Rectal smooth muscle tissue (tissue), 1 donor: ENCODE measurements at regions not wholly inside any gene's neighbourhood (a gene's known extent, or its start where the extent isn't known, plus 50 kb on each side); places are given as distances from the start of the nearest gene placed in this dataset.
"Not testable (repeated sequence)": the region's sequence is repeated elsewhere in the genome, so short reads cannot be mapped to it uniquely, and the experiment has no call there.

Source experiments
- H3K27ac ChIP-seq: one replicate; pipeline ENCODE4 v1.7.0; 2013; ENCODE audit warnings: low read depth, low read length, inconsistent platforms
- H3K27me3 ChIP-seq: one replicate; pipeline ENCODE4 v1.7.0; 2013; ENCODE audit warnings: low read length; ENCODE audit not compliant: control insufficient read depth, insufficient read depth
- H3K36me3 ChIP-seq: one replicate; pipeline ENCODE4 v1.7.0; 2013; ENCODE audit warnings: low read length; ENCODE audit not compliant: control insufficient read depth, insufficient read depth
- H3K4me1 ChIP-seq: one replicate; pipeline ENCODE4 v1.7.0; 2013; ENCODE audit warnings: low read length; ENCODE audit not compliant: control insufficient read depth, insufficient read depth
- H3K4me3 ChIP-seq: one replicate; pipeline ENCODE4 v1.7.0; 2013; ENCODE audit warnings: low read length
- H3K9ac ChIP-seq: one replicate; pipeline ENCODE4 v1.7.0; 2013; ENCODE audit warnings: low read length

DNA sequence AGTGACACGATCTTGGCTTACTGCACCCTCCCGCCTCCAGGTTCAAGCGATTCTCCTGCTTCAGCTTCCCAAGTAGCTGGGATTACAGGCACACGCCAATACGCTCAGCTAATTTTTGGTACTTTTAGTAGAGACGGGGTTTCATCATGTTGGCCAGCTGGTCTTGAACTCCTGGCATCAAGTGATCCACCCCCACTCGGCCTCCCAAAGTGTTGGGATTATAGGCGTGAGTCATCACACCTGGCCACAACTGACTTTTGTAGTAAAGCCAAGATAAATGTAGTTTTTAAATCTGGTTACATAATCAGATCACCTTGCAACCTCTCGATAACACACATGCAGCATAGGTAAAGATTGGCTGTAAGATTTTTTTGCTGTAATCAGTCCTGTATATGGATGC, 657.5 kb upstream of the DPPA4 start:
- no peak overlapping the region for H3K27ac ChIP-seq

DNA sequence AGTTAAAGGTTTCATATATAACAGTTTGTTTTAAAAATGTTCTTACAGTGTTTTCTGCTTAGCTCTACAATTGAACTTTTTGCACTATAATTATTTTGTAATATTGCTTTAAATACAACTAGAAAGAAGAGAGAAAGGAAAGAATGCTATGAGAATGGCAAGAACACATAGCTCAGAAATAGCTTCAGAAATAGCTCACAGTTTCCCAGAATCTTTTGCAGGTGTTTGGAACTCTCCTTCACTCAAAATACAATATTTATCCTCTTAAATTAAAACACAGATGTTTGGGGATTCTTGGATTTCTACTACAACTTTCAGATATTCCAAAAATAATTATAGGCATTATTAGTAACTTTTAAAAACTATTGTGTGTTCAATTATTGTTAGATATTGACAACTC, 658.0 kb upstream of the DPPA4 start:
- Histone ChIP-seq H3K36me3 (no peaks in the 10 kb centered on the region), H3K27ac (no peak overlapping the region), H3K4me1 (no peaks in the 10 kb centered on the region), H3K9ac (no peak overlapping the region), H3K4me3 (no peak overlapping the region), H3K27me3 (no peaks in the 10 kb centered on the region)

More for the DNA sequence above, 657.5 kb upstream of the DPPA4 start:
- H3K4me1 ChIP-seq: no peaks in the 10 kb centered on the region
- H3K36me3 ChIP-seq: no peaks in the 10 kb centered on the region
- no peaks in the 10 kb centered on the region for H3K27me3 ChIP-seq
- H3K9ac ChIP-seq: no peak overlapping the region
- H3K4me3 ChIP-seq: no peak overlapping the region

DNA sequence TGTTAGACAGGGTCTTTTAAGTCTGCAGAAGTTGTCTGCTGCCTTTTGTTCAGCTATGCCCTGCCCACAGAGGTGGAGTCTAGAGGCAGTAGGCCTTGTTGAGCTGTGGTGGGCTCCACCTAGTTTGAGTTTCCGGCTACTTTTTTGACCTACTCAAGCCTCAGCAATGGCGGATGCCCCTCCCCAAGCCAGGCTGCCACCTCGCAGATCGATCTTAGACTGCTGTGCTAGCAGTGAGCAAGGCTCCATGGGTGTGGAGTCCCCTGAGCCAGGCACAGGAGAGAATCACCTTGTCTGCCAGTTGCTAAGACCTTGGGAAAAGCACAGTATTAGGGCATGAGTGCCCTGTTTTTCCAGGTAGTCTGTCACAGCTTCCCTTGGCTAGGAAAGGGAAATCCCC, 664.6 kb upstream of the DPPA4 start:
- H3K4me3 ChIP-seq, H3K27me3 ChIP-seq, H3K4me1 ChIP-seq, H3K27ac ChIP-seq, H3K9ac ChIP-seq, H3K36me3 ChIP-seq: not testable (repeated sequence)

DNA sequence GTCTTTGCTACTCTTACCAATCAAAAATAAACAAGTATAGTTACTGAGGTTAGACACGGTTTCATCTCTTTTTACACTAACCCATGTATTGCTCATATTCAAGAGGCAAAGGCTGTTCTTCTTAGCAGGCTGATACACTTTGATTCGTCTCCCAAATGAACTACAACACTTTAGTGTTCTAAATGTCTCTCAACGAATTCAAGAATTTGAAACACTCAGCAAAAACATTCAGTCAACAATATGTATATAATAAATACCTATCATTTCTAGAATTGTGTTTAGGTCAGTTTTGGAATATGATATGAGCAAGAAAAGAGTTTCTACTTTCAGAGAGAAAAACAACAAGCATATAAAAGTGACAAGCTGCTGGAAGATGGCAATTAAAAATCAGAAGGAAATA, 669.6 kb upstream of the DPPA4 start:
- Histone ChIP-seq H3K9ac (no peak overlapping the region), H3K36me3 (no peaks in the 10 kb centered on the region), H3K4me3 (no peak overlapping the region), H3K4me1 (no peaks in the 10 kb centered on the region), H3K27ac (no peak overlapping the region), H3K27me3 (no peaks in the 10 kb centered on the region)

DNA sequence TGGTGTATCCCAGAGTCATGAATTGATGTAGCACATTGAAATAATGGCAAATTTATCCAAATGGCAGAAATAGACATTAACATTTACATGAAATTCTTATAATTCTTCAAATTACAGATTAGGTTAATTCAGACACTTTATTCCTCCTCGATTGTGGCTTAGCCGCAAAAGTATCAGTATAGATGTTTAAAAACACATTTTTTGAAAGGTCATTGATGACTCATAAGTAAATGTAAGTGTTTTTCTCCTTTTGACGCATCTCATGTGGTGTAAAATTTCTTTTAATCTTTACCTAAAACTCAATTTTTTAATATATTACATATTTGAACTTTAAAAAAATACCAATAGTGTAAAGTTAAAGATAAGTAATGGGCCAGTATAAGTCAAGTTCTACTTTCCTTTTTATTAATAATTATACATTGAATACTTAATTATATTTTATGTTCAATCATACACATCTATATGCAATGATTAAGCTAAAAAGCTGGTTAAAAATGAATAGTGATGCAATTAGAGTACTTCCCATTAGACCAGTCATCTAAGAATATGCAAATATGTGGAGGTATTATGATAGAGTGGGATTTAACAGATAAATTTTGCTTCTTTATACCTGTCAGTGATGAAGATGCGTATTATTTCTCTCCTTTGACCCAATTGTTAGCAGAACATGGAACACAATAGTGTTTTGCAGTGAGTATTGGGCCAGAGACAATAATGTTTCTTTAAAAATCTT, 678.1 kb upstream of the DPPA4 start:
- Histone ChIP-seq H3K4me3 (no peak overlapping the region), H3K36me3 (no peaks in the 10 kb centered on the region), H3K4me1 (no peaks in the 10 kb centered on the region), H3K27ac (no peak overlapping the region), H3K9ac (no peak overlapping the region), H3K27me3 (no peaks in the 10 kb centered on the region)

DNA sequence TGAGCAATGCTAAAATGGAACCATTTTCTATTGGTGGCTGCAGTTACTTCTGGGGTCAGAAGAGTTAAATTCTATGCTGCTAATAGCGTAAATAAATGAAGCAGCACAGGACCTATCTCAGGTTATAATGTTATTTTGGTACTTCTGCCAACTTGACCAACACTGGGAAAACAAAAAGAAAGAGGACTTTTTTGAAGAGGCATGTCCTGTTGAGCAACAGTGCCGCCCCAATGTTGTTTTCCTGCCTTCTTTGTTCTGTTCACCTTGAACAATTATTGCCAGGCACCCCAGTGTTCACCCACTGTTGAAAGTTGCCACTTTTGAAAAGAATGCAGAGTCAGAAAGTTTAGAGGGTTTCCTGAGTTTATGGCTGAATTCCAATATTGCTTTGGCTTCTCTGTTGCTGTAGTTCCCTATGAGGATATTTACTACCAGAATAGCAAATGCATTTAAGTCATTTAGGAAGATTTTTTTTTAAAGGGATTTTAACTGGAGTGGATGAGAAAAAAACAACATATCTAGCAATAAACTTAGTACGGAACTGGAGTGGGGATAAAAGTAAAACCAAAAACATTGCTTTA, 679.0 kb upstream of the DPPA4 start:
- H3K4me1 ChIP-seq: no peaks in the 10 kb centered on the region
- H3K27me3 ChIP-seq: no peaks in the 10 kb centered on the region
- no peaks in the 10 kb centered on the region for H3K36me3 ChIP-seq
- no peak overlapping the region for H3K27ac ChIP-seq
- no peak overlapping the region for H3K4me3 ChIP-seq
- no peak overlapping the region for H3K9ac ChIP-seq

DNA sequence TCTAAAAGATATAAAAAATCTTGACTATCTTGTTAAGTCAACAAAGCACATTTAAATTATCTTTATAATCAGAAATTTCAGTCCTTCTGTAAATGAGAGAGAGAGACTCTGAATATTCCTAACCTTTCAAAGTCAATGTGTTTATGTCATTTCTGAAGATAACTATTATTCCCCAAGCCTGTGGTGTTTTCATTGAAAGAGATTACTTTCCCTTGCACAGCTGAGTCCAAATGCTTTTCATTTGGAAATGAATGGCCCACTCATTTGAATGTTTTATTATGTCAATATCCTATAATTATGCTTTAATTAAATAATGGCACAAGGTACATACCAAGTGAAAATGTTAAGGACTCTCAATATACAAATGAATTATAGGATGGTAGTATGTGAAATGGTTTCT, 680.0 kb upstream of the DPPA4 start:
- Histone ChIP-seq H3K36me3 (no peaks in the 10 kb centered on the region), H3K4me3 (no peak overlapping the region), H3K9ac (no peak overlapping the region), H3K27me3 (no peaks in the 10 kb centered on the region), H3K27ac (no peak overlapping the region), H3K4me1 (no peaks in the 10 kb centered on the region)

DNA sequence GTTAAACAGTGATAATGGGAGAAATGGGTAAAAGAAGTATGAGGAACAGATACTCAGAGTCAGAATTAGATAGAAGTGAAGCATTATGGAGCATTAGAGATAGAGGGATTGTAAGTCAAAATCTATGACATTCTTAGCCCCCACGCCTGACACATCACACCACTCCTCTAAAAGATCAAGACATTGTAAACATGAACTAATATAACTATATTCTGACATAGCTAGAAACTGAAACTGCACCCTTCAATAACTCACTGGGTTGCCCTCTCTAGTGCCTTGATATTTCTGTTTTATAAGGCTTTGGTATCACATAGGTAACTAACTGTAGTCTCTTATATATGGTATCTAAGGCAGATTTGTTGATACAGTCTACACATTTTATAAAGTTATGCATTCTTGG, 684.3 kb upstream of the DPPA4 start:
- Histone ChIP-seq H3K27me3 (no peaks in the 10 kb centered on the region), H3K36me3 (no peaks in the 10 kb centered on the region), H3K27ac (no peak overlapping the region), H3K4me3 (no peak overlapping the region), H3K9ac (no peak overlapping the region), H3K4me1 (no peaks in the 10 kb centered on the region)

DNA sequence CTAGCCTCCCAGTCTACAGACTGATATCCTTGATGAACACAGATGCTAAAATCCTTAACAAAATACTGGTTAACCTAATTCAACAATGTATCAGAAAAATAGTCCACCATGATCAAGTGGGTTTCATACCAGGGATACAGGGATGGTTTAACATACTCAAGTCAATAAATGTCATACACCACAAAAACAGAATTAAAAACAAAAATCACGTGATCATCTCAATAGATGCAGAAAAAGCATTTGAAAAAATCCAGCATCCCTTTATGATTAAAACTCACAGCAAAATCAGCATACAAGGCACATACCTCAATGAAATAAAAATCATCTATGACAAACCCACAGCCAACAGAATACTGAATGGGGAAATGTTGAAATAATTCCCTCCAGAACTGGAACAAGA, 685.7 kb upstream of the DPPA4 start:
- H3K9ac ChIP-seq, H3K27ac ChIP-seq, H3K27me3 ChIP-seq, H3K4me3 ChIP-seq, H3K4me1 ChIP-seq, H3K36me3 ChIP-seq: not testable (repeated sequence)

DNA sequence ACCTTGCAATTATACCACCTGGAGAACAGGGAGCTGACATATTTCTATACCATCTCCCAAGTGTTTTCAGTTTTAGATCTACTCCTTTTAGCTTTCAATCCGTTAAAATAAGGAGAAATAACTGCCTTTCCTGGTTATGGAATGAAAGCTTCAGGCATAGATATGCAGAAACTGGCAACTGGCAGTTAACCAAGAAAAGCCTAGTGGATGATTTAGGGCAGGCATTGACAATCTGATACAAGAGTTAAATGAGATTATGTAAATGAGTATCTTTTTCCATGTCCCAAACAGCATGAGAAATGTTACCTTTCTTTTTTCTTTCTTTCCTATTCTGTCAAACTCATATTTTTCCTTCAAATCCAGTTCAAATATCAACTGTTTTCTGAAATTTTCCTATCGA, 689.1 kb upstream of the DPPA4 start:
- H3K27me3 ChIP-seq: no peaks in the 10 kb centered on the region
- H3K9ac ChIP-seq: no peak overlapping the region
- H3K4me3 ChIP-seq: no peak overlapping the region
- no peak overlapping the region for H3K27ac ChIP-seq
- H3K4me1 ChIP-seq: no peaks in the 10 kb centered on the region
- H3K36me3 ChIP-seq: no peaks in the 10 kb centered on the region

DNA sequence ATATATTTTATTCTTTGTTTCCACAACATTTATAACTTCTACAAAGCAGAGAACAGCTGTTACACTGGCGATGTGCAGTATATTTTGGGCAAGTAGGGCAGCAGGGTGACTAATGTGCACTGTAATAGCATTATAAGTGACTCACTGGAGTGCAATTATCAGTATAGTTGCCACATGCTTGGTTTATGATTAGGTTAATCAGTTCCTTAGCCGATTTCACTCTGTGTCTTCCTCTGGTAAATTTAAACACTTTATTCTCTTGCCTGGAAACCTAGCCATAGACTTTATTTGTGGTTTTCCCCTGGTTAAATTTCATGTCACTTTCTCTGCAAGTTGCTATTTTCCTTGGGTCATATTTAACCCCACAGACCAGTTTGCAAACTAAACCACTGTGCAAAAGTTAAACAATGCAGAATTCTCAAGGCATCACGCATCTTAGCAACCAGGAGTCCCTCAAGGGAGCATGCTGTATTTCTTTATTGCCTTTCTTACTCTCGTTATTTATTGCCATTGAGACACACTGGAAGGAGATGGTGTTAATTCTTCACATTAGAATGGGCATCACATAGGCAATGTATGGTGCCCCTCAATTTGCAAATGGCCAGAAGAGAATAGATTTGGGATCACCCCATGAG, 690.2 kb upstream of the DPPA4 start:
- Histone ChIP-seq H3K27me3 (no peaks in the 10 kb centered on the region), H3K9ac (no peak overlapping the region), H3K4me1 (no peaks in the 10 kb centered on the region), H3K4me3 (no peak overlapping the region), H3K27ac (no peak overlapping the region), H3K36me3 (no peaks in the 10 kb centered on the region)

DNA sequence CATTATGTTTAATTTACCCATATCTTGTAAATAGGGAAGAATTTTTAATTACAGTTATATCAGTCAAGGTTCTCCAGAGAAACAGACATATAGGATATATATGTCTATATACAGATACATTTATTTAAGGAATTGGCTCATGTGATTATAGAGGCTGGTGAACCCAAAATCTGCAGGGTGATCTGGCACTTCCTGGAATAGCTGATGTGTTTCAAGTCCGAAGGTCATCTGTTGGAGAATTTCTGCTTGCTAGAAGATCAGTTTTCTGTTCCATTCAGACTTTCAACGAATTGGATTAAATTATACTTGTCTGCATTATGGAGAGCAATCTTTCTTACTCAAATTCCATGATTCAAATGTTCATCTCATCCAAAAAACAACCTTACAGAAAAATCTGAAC, 694.6 kb upstream of the DPPA4 start:
- Histone ChIP-seq H3K27ac (no peak overlapping the region), H3K9ac (no peak overlapping the region)

DNA sequence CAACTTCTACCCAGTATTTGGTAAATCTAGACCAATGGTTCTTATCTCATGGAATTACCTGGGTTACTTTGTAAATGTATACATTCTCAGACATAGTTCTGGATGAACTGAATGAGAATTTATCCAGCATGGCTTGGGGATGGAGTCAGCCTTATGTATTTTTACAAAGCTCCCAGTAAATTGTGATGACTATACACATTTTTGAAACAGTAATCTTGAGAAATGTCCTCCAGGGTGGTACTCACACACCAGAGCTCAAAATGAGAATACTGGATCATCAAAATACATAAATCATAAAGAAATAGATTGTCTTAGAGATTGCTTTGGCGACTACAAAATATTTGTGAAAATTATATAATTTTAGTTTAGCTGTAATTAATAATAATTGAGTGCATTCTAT, 722.1 kb upstream of the DPPA4 start:
- no peak overlapping the region for H3K4me3 ChIP-seq
- no peak overlapping the region for H3K27ac ChIP-seq
- no peak overlapping the region for H3K9ac ChIP-seq
- no peaks in the 10 kb centered on the region for H3K4me1 ChIP-seq
- H3K27me3 ChIP-seq: no peaks in the 10 kb centered on the region
- no peaks in the 10 kb centered on the region for H3K36me3 ChIP-seq

More for the DNA sequence above, 694.6 kb upstream of the DPPA4 start:
- H3K27me3 ChIP-seq: no peaks in the 10 kb centered on the region
- H3K36me3 ChIP-seq: no peaks in the 10 kb centered on the region
- H3K4me1 ChIP-seq: no peaks in the 10 kb centered on the region
- no peak overlapping the region for H3K4me3 ChIP-seq
